Fibroblast of skin of right quadriceps (primary cell): ENCODE measurements at regions not wholly inside any gene's neighbourhood (a gene's known extent, or its start where the extent isn't known, plus 50 kb on each side); places are given as distances from the start of the nearest gene placed in this dataset.

Source experiments
- DNase-seq: peaks from one replicate; pipeline ENCODE4 v3.0.0-alpha.2; 2013

DNA sequence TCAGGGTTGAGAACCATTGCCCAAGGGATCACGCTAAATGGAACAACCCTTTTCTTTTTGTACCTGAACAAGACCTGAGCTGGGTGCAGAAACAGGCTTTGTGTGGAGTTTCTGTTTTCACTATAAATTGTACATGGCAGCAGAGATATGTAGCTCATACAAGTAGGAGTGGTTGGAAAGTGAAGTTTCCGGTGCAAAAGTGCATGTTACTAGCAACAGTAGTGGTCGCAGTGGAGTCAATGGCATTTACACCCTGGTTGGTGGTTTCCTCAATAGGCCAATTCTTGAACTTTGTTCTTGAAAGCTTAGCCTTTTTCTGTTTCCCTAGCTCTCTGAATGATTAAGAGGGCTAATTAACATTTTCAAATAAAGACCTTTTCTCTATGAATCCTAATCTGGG, 170.7 kb downstream of the NEBL start:
- DNase-seq = no peak

DNA sequence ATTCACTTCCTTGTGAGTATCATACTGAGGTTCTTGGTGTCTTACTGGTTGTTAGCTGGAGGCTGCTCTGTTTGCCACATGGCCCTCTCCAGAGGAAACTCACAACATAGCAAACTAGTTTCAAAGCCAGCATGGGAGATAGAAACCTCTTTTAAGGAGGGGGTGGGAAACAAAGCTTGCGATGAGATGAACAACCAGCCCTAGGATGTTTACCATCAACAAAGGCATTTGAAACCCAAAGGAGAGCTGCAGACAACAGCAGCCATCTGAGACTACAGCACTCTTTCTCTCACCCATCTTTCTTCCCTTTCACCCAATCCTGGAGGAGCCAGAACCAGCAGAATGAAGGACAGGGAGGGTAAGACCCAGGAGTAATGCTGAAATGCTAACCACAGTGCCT, 182.1 kb downstream of the NEBL start:
- no peak for DNase-seq

DNA sequence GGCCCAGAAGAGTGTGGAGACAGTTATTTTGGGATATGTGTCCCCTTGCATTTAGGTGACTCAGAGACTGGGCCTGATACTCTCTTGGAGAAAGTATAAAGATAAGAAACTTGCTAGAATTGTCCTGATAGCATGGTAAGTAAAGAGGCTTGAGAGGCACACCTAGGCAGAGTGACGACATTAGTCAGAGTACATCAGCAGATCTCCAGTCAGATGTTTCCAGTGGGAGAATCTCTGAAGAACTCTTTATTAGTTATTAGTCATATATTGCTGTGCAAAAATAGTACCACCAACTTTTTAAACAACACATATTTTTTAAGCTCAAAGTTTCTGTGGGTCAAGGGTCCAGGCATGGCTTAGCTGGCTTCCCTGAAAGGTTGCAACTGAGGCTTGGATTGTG, 182.6 kb downstream of the NEBL start:
- no peak for DNase-seq

DNA sequence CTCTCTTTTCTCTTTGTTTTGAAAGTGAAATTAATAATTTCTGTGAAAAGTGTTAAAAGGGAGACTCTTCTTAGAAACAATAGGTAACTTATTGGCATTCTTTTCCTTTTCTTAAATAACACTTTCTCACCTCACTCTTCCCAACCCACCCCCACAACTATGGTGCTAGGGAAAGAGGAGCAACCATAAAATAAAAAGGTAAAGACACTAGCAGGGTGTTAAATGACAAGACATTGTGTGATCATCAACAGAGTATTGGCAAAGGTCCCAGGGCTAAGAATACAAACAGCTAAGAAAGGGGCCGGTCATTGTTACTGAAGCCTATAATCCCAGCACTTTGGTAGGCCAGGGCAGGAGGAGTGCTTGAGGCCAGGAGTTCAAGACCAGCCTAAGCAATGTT, 183.7 kb downstream of the NEBL start:
- no peak for DNase-seq

DNA sequence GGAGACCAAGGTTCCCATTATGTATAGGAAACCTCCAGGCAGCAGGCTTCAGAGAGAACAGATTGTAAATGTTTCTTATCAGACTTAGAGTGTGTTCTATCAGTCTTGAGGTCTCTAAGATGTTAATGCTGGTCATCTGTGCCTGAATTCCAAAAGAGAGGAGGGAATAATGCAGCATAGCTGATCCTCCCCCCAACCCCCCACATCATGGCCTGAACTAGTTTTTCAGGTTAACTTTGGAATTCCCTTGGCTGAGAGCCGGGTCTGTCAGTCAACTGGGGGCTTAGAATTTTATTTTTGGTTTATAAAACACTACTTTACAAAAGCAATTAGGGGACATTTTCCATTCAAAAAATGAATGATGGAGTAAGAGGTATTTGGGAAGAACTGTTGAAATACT, 184.3 kb downstream of the NEBL start:
- no peak for DNase-seq

DNA sequence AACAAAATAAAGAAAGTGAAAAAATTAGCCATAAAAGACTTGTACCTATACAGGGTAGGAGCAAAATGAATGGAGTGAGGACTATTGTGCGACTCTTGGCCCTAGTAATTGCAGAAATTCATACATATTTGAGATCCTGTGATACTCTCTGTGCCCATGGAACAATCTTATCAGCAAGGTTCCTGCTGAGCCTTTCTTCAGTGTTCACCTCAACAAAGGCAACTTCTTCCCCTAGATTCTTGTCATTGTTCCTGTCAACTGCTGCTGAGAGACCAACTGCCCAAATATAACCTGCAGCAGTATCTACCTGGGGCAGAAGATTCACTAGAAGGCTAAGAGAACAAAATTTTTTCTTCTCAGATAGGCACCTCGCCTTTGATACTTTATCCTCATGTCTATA, 187.4 kb downstream of the NEBL start:
- no peak for DNase-seq

DNA sequence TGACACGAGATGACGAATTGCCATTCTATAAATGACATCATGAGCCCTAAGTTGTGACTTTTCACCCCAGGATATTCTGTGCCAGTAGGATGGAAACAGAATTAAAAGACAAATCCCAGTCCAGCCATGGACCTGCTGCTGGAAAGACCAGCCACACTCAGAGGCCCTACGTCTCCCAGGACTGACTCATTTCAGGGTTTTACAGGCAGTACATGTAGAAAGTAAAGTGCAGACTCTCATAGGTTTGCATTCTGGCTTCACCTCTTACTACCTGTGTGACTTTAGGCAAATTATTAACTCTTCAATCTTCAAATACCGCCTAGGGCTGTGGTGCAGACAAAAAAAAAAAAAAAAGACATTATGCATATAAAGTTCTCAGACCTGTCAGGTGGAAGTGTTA, 188.8 kb downstream of the NEBL start:
- no peak for DNase-seq

DNA sequence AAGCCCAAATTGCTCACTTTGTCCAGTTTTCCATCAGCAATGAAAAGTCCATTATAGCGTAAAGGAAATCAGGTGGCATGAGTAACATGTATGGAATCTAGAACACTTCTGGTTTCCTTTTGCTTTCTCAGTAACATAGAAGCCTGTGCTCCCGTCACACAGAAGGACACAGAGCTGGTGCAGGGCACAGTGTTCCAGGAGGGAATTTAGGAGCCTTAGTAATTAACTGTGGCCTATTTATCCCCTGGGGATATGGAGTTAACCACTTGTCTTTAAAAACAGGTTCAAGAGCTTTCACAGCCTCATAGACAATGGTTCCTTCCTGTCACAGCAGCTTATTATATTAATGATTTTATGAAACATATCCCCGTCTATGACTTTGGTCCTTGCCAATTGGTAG, 189.9 kb downstream of the NEBL start:
- no peak for DNase-seq

DNA sequence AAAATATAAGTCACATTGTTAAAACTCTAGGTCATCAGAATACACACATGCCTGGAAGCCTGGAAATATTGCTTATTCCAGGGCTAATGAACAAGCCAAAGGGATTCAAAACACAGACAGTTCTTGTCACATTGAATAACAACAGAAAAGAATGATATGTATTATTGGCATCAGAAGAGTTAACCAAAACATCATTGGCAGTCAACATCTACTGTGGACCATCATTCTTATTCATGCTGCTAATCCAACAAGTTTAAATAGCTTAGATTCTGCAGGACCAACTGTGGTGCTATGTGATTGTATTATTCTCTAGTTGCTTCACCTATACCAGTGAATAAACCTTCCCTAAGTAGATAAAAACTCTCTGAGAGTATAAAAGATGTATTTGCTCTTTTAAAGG, 198.3 kb downstream of the NEBL start:
- no peak for DNase-seq

DNA sequence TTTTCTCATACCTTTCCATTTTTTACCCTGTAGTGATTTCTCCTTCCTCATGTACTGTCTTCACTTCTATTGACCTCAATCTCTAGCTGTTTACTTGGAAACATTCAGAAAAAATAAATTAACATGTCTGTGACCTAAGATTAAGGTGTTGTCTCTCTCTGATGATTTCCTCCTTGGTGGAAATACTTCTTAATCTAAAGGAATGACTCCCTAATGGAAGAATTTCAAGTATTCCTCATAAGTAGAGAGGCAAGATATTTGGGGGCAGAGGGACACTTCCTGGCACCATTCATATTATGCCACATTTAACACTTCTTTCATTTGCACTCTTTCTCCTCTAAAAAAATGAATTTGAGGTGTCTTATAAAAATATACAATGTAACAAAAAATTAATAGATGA, 202.8 kb downstream of the NEBL start:
- DNase-seq = no peak

DNA sequence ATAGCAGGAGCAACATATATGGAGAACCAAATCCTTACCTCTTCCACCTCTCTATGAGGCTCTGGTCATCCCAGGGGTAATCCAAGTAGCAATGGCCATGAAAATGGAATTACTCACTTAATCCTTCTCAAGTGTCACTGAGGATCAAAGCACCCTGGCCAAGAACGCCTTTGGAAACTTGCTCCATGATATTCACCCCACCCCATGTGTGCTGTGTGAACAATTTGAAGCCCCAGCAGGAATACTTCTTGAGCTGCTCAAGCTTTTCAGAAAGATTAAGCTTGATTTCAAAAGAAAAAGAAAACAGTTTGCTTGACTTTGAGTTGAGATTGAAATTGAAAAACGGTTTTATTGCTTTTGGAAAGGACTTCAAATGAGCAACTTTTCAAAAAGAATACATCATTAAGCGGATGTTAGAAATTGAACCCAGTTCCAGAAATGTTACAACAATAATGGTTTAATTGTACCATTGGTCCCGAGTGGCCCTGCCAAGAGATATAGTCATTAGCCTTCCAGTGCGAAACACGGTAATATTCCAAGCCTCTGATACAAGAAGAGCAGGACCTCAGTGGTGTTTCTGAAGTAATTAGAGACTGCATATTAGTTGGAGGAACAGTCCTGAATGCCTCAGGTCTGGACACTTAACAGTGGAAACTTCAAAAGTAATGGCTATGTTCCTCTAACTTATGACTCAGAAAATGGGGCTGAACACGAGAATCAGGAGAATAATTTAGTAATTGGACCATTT, 208.1 kb downstream of the NEBL start:
- DNase-seq = no peak

DNA sequence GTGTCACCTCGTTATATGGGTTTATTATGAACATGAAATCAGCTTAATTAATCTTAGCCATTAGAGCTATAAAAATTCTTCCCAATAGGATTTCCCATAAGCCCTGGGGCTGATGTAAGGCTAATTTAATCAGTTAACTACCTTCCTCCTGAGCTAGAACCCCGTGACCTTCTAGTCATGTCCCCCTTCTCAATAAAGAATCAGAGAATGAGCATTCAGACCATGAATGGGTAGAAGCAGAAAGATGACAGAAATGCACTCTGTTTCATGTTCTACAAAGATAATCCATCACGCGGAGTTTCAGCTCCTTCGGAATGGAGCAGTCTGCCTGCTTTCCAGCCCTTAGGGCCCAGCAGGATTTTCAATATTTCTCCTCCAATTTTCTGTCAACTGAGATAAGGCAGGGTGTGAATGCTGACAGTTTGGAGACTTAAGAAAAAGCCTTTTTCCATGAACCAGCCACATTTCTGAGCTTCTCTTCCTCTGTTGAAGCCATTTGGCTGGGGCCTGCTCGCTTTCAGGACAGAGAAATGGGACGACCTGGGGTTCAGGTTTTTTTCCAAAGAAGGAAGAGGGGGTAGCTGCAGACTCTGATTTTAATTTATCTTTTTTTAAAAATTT, 211.0 kb downstream of the NEBL start:
- DNase-seq = no peak

DNA sequence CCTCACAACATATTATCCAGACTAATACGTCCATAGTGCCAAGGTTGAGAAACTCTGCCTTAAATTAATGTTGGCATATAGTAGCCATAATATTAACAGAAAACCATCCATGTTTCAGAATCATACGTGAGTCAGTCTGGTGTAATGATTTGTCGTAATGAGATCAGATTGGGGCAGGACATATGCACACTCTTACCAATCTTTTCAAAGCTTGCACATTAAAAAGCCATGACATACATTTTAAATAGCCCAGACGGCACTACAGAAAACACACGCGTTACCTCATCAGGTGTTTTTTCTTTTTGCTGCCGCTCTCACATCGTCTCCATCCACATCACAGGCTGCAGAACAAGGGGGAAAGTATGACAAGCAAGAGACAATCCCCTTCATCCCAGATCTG, 211.6 kb downstream of the NEBL start:
- DNase-seq = no peak

DNA sequence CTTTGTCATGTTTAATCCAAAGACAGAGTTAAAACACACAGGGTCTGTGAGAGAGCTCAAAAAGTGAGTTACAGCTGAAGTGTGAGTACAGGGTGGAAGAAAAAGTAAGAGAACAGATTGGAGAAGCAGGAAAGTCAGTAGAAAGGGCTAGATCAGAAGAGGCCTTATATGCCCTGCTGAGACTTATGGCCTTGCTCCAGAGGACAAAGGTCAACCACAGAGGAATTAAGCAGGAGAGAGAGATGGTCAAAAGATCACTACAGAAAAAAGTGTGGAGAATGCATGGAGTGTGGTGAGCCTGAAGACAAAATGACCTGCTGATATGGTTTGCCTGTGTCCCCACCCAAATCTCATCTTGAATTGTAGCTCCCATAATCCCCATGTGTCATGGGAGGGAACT, 213.8 kb downstream of the NEBL start:
- DNase-seq = no peak

DNA sequence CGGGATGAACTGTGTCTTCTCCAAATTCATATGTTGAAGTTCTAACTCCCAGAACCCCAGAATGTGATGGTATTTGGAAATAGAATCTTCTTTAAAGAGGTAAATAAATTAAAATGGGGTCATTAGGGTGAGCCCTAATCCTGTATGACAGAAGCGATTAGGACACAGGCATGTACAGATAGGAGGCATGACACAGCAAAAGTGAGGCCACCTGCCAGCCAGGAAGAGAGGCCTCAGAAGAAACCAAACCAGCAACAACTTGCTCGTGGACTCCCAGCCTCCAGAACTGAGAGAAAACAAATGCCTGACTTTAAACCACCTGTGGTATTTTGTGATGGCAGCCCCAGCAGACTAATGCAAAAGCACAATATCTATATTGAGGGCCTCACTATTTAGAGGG, 214.3 kb downstream of the NEBL start:
- no peak for DNase-seq

DNA sequence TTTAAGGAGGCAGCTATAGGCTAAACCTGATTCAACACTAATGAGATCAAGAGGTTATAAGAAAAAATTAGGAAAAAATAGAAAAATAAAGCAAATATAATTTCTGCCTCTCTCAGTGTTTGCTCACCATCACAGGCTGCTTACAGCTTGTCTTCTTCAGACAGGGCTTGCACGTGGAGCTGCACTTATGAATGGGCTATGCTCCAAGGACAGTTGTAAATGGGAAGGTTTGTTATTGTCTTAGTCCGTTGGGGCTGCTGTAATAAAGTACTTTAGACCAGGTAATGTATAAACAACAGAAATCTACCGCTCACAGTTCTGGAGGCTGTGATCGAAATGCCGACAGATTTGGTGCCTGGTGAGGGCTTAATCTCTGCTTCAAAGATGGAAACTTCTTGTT, 219.8 kb downstream of the NEBL start:
- DNase-seq = no peak

DNA sequence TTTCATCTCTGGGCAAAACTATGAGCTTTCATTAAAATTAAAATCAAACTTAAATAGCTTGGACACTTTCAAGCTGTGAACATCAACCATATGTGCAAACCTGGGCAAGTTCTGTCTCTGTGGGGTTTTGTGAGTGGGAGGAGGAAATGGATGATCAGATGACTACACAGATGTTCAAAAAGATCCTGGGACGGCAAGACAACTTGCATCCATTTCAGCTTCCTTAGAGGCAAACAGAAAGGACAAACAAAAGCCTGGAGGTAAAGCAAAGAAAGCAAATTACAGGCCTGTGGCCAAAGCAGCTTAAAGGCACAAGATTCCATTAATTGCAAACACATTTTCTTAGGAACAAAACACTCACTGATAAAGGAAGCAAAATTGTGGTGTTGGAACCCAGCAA, 222.2 kb downstream of the NEBL start:
- no peak for DNase-seq

DNA sequence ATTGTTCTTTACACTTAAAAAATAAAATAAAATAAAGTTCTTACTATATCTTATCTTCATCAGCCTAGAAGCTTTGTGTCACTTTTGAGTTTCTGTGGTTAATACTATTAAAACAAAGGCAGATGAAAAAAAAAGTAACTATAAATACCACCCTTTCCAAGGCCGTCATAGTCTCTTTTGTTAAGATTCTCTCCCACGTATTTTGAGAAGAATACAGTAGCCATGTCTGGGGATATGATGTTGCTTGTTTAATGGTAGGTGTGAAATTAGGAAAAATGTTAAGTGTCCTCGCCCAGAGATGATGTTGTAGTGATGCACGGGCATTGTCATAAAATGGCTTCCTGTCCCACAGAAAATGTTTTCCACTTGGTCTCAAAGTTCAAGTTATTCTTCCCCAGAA, 223.9 kb downstream of the NEBL start:
- no peak for DNase-seq

DNA sequence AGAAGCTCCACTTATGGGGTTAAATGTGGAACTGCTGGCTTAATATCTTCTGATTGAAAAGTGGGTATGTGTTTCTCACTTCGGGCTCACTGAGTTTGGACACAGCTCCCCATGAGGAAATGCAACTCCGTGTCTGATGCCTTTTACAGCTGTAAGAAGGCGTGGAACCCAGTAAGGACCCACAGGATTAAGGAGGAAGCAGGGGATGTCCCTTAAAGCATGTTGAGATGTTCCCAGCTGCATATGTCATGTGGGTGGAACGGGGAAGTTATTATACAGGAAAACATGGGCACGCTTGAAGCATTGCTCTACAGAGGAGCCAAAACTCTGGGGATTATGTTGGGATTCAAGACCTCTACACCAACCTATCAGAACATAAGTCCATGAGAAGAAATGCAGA, 224.4 kb downstream of the NEBL start:
- no peak for DNase-seq

DNA sequence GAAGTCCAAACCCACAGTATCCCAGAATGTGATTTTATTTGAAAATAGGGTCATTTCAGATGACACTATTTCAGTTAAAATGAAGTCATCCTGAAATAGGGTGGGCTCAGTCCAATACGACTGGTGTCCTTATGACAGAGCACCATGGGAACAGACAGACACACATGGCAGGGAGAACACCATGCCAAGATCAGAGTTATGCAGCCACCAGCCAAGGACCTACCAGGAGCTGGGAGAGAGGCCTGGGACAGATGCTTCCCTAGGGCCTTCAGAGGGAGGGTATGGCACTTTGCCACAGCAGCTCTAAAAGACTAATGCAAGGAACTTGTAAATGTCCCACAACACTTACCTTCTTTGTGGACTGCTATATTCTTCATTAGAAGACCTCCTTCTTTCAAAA, 226.5 kb downstream of the NEBL start:
- no peak for DNase-seq

DNA sequence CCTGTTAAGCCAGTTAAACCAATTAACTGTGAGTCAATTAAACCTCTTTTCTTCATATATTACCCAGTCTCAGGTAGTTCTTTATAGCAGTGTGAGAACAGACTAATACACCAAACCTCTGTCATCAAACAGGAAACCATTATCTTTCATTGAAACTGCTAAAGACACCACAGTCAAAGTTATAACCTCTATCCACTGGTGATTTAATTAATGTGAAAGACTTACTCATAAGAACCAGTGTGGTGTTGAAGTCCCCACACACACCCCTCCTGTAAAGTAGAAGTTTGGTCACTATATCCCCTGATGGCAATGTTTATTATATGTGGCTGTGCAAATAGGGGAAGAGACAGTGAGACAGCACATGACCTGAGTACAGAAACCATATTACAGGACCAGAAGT, 228.1 kb downstream of the NEBL start:
- no peak for DNase-seq

DNA sequence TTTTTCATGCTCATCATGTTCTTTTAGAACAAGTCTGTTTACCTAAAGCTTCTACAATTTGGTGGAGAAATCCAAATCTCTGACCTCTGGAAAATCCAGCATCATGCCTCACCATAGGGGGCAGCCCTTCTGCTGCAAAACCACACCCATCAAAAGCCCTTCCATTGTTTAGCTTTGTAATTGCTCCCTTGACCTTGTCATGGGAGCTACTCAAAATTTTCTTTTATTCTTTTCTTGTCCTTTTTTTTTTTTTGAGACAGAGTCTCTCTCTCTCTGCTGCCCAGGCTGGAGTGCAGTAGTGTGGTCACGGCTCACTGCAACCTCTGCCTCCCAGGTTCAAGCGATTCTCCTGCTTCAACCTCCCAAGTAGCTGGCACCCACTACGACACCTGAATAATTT, 234.4 kb downstream of the NEBL start:
- DNase-seq = no peak

DNA sequence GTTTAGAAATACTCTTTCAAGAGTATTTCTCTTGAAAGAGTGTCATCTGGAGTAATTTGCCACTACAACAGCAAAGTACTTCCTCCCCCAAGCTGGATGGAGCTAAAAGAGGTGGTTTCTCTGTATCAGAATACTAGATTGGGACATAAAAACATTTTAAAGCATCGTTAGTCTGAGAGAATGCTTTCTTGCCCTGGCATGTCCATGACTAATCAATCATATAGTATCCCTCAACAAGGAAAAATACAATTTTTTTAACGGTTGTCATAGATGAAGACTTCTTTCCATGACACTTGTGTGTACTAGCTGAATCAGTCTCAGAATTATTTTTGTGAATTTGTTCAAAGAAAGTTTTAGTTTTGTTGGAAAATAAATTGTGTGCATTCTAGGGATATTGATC, 237.9 kb downstream of the NEBL start:
- no peak for DNase-seq

DNA sequence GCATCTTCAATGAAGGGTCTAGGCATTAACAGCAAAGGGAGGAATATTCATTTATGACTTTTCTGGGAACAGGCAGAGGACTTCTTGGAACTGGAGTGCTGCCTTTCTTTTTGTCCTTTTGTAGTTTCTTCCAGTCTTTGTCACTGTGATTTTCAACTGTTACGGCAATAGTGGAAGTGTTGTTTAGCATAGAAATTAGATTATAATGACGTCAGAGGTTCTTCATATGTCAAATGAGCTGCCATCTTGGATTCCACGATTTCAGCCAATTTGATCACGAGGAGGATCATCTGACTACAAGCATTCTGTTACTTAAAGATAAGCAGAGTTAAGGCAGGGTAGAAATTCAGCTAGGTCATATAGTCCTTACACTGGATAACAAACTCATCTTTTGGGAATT, 239.0 kb downstream of the NEBL start:
- no peak for DNase-seq

DNA sequence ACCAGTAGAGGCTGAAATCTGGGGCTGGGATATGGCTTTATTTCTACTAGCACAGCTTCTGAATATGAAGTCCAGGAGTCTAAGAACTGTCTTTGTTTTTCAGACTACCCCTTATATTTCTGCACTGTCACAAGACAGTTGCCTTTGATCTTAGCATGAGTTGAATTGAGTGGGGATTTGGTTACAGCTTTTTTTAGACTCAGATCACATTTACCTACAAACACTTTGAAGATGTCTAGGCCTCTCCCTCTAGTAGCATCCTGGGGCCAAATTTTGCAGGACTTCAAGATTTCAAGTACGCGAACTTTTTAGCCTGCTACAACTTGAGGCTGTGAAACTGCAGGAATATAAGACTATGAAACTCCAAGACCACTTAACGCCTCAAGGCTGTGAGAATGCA, 240.2 kb downstream of the NEBL start:
- no peak for DNase-seq
